ENCODE measurements at regions not wholly inside any gene's neighbourhood (a gene's known extent, or its start where the extent isn't known, plus 50 kb on each side); places are given as distances from the start of the nearest gene placed in this dataset.

DNA sequence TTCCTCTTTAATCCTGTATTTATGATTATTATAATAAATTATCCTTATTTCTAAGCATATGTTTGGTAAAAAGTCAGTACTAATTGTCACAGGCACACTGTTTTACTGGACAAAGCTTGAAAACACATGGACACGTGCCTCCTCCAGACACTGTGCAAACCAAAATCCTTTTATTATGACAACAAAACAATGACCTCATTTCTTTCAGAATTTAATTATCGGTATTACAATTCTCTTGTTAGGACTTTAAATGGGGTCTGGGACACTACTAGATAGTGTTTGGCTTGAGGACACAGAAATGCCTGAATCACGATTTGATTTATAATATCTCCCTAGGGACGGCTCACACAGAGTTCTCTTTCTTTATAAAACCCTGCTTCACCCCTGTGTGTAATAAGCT is 107.3 kb upstream of the IGSF10 start:
- H3K36me3 ChIP-seq (ENCODE audit: control insufficient read depth in 1 of 2, insufficient read depth in 2 of 2, low read length in 2 of 2) = no peaks in the 10 kb centered on the region
- H4K20me1 ChIP-seq (ENCODE audit: insufficient read depth) = no peaks in the 10 kb centered on the region
- no peaks in the 10 kb centered on the region for H3K9me2 ChIP-seq (ENCODE audit: insufficient read depth)
- H3K9ac ChIP-seq (ENCODE audit: low read length) = no peak overlapping the region
- BruUV-seq (replicated peaks) = no TSS peak
- ChIA-PET CTCF (no interaction called here), POLR2A (no interaction called here), RAD21 (ENCODE audit: low non-redundant PET in 1 of 2, low total read pairs in 2 of 2, uncharacterized antibody in 2 of 2, unreplicated experiment in 2 of 2) (no interaction called here)
- ATAC-seq = no peak
- intact Hi-C loops (cut with micrococcal nuclease) = no loop called here
- no peak overlapping the region for H3K27ac ChIP-seq (ENCODE audit: low read depth, low read length)
- no peaks in the 10 kb centered on the region for H3K27me3 ChIP-seq (ENCODE audit: insufficient read depth, low read length)
- H3K4me2 ChIP-seq (ENCODE audit: low read length) = no peak overlapping the region
- H3K9me3 ChIP-seq (ENCODE audit: control insufficient read depth in 1 of 2, insufficient read depth in 1 of 2, low read depth in 1 of 2, low read length in 2 of 2) = no peaks in the 10 kb centered on the region
- H3K4me3 ChIP-seq (replicated peaks in 1 of 2; ENCODE audit: low read depth in 1 of 2, low read length in 2 of 2) = no peak overlapping the region
- no peak overlapping the region for H2AFZ ChIP-seq (ENCODE audit: low read depth, low read length, poor library complexity, severe bottlenecking)
- TF ChIP-seq, protein P1, sequence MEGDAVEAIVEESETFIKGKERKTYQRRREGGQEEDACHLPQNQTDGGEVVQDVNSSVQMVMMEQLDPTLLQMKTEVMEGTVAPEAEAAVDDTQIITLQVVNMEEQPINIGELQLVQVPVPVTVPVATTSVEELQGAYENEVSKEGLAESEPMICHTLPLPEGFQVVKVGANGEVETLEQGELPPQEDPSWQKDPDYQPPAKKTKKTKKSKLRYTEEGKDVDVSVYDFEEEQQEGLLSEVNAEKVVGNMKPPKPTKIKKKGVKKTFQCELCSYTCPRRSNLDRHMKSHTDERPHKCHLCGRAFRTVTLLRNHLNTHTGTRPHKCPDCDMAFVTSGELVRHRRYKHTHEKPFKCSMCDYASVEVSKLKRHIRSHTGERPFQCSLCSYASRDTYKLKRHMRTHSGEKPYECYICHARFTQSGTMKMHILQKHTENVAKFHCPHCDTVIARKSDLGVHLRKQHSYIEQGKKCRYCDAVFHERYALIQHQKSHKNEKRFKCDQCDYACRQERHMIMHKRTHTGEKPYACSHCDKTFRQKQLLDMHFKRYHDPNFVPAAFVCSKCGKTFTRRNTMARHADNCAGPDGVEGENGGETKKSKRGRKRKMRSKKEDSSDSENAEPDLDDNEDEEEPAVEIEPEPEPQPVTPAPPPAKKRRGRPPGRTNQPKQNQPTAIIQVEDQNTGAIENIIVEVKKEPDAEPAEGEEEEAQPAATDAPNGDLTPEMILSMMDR (IDR thresholded peaks at IDR 0.05 in 2 of 3, conservative IDR thresholded peaks at IDR 0.05 in 1 of 3; ENCODE audit: borderline replicate concordance in 1 of 3, insufficient read depth in 1 of 3, low read depth in 2 of 3, low read length in 2 of 3) = no peak
- no peak for TF ChIP-seq ZBTB33 (IDR thresholded peaks at IDR 0.05; ENCODE audit: extremely low read depth, insufficient replicate concordance, low read length)
- TF ChIP-seq ATF3 (IDR thresholded peaks at IDR 0.05) = no peak
- no peak for TF ChIP-seq RAD21 (IDR thresholded peaks at IDR 0.05; ENCODE audit: low read depth)
- no peak for TF ChIP-seq ELF1 (IDR thresholded peaks at IDR 0.05; ENCODE audit: borderline replicate concordance, low read depth)
- TF ChIP-seq TCF7L2 (IDR thresholded peaks at IDR 0.05; ENCODE audit: borderline replicate concordance, extremely low read depth, insufficient read depth, insufficient read length) = no peak
- no peak for TF ChIP-seq ZNF274 (IDR thresholded peaks at IDR 0.05; ENCODE audit: low read depth, low read length)
- TF ChIP-seq YY1 (IDR thresholded peaks at IDR 0.05; ENCODE audit: extremely low read depth, insufficient replicate concordance, low read depth, low read length) = no peak
- DNase-seq (ENCODE audit: low read depth, low spot score) = no peak
- no peaks in the 10 kb centered on the region for H3K79me2 ChIP-seq (ENCODE audit: insufficient read depth, low read length)
- H3K4me1 ChIP-seq (ENCODE audit: control insufficient read depth in 1 of 2, insufficient read depth in 2 of 2, low read length in 2 of 2) = peaks cover 0 to under 1% of the 10 kb centered on the region in 2 experiments; a peak in 1 of 4 replicates

Data from HCT116 (cell line).